Stimulated activated naive CD8-positive, alpha-beta T cell treated with anti-CD3 and anti-CD28 coated beads, Interleukin-15, amount 100 ng/mL, for 72 hours (primary cell): ENCODE measurements at regions not wholly inside any gene's neighbourhood (a gene's known extent, or its start where the extent isn't known, plus 50 kb on each side); places are given as distances from the start of the nearest gene placed in this dataset.
A peak's percentile ranks its signal among the peaks of the same experiment; 100 is the strongest.

Experiments used
- ATAC-seq: fragments of 150-1000 bp; cut with Tn5 transposase; 2 replicates; pipeline ENCODE4 v1.10.0; 2021; ENCODE audit warnings: mild to moderate bottlenecking, moderate library complexity
- DNase-seq, 2 donors: peaks; one replicate each; pipeline ENCODE4 v3.0.0; 2021 to 2022
- H3K27ac Mint-ChIP-seq, 2 donors: one replicate each; pipeline ENCODE4 v1.8.0; 2022; ENCODE audit warnings: mild to moderate bottlenecking in 2 of 2, mixed read lengths in 2 of 2, moderate library complexity in 2 of 2
- H3K27me3 Mint-ChIP-seq: one replicate; pipeline ENCODE4 v1.8.0; 2022; ENCODE audit warnings: mixed read lengths
- H3K4me1 Mint-ChIP-seq: one replicate; pipeline ENCODE4 v1.8.0; 2022; ENCODE audit warnings: mild to moderate bottlenecking, mixed read lengths
- H3K4me3 Mint-ChIP-seq, 2 donors: one replicate each; pipeline ENCODE4 v1.8.0; 2022; ENCODE audit warnings: mild to moderate bottlenecking in 2 of 2, mixed read lengths in 2 of 2, moderate library complexity in 1 of 2
- H3K9me3 Mint-ChIP-seq, 2 donors: one replicate each; pipeline ENCODE4 v1.8.0; 2022; ENCODE audit warnings: mixed read lengths in 2 of 2

DNA sequence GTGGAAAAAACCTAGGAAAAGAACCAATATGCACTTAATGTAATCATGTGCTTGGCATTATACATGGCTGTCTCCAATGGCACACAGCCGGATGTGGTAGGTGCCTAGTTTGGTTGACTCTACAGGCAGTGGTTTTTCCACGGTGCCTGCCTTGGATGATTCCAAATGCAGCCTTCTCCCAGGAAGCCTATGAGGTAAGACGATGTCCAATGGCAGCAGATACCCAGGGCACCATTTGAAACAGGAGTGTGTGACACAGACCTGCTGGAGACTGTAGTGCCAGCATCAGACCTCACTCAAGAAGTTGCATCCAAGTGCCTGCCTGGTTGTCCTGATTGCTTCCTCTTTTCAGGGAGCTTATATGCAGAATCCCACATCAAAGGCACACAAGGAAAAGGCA is 88.0 kb upstream of the VASH1 start:
- Mint-ChIP-seq H3K4me1 (no peaks in the 10 kb centered on the region), H3K9me3 (no peaks in the 10 kb centered on the region), H3K27me3 (peaks cover 22% of the 10 kb centered on the region), H3K4me3 (no peak overlapping the region), H3K27ac (no peak overlapping the region)
- DNase-seq (no peak), ATAC-seq (no peak)

DNA sequence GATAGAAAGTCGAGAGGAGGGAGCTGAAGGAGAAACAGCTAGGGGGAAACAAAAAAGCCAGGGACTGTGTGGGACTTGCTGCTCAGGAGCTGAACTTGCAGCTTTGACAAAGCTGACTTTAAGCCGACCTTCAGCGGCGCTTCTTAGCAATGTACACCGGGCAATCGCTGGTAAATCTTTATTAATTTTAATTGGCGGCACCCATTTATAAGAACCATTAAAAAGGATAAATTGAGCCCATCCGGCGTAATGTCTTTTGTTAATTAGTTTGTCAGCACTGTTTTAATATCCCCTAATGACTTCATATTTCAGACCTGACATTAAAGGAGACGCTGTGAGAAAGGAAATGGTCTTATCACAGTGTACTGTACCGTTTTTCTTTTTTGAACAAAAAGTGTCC is 86.2 kb upstream of the VASH1 start:
- no peak for ATAC-seq

GRCh38 chr14:76676539-76676938 is 84.7 kb upstream of the VASH1 start:
- Mint-ChIP-seq H3K9me3 (peaks cover 5 to 13% of the 10 kb centered on the region in 2 donors), H3K4me3 (no peak overlapping the region), H3K27me3 (peaks cover 22% of the 10 kb centered on the region), H3K27ac (no peak overlapping the region), H3K4me1 (no peaks in the 10 kb centered on the region)
- DNase-seq (no peak), ATAC-seq (no peak)

More for the DNA sequence above, 86.2 kb upstream of the VASH1 start:
- Mint-ChIP-seq H3K27me3 (peaks cover 22% of the 10 kb centered on the region), H3K27ac (no peak overlapping the region), H3K4me3 (no peak overlapping the region), H3K9me3 (peaks cover 0 to 2% of the 10 kb centered on the region in 2 donors), H3K4me1 (no peaks in the 10 kb centered on the region)
- no peak for DNase-seq

DNA sequence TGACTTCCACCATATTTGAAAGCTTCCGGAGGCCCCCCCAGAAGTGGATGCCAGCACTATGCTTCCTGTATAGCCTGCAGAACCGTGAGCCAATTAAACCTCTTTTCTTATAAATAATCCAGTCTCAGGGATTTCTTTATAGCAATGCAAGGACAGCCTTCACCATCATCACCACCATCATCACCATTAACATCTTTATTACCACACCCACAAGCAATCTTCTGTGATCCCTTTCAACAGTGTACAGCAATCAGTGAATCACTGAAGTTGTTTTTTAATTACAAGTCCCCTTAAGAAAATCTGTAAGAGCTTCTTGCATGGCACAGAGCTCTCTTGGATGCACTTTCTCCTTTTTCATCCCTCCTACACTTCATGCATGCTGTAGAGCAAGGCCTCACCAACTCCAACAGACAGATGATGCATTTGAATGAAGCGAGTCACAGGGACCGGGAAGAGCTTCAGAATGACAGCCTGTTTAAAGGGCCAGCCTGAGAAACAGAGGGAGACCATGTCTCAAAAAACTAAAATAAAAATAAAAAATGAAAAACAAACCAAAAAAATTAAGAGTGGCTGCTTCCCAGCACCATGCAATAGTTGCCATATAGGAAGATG is 83.6 kb upstream of the VASH1 start:
- ATAC-seq (no peak), DNase-seq (no peak)
- no peaks in the 10 kb centered on the region for H3K4me1 Mint-ChIP-seq
- H3K27me3 Mint-ChIP-seq: peaks cover 22% of the 10 kb centered on the region
- no peak overlapping the region for H3K27ac Mint-ChIP-seq
- peaks cover 6 to 16% of the 10 kb centered on the region in 2 donors for H3K9me3 Mint-ChIP-seq
- H3K4me3 Mint-ChIP-seq: no peak overlapping the region

DNA sequence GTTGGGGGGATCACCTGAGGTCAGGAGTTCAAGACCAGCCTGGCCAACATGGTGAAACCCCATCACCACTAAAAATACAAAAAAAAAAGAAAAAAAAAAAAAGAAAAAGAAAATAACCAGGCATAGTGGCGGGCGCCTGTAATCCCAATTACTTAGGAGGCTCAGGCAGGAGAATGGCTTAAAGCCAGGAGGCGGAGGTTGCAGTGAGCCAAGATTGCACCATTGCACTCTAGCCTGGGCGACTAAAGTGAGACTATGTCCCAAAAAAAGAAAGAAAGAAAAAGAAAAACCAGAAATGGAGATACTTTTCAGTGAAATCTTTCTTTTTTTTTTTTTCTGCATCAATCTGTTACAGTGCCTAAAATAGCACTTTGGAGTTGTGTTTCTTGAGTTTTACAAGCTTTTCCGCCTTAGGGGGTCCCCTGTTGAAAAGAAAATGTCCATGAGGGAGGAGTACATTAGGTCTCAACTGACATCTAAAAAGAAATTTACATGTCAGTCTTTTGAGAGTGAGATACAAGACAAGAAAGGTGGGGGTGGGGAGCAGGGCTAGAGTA is 82.9 kb upstream of the VASH1 start:
- Mint-ChIP-seq H3K9me3 (peaks cover 12 to 23% of the 10 kb centered on the region in 2 donors), H3K4me1 (no peaks in the 10 kb centered on the region), H3K4me3 (no peak overlapping the region), H3K27me3 (peaks cover 22% of the 10 kb centered on the region), H3K27ac (no peak overlapping the region)
- ATAC-seq (no peak), DNase-seq (no peak)

DNA sequence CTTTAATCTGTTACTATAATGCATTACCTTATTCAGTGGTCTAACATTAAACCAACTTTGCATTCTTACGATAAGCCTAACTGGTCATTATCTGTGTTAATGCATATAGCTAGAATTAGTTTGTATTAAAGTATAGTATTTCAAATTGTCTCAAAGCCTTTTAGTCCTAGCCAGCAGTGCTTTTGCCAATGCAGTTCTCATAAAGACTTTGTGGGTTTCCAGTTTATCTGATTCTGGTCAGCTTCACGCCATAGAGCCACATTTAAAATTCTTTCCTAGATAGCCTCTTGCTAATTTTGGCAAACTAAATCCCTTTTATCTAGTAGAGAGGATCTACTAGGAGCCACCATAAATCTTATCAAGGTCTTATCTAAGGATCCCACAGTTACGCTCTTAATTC is 78.9 kb upstream of the VASH1 start:
- ATAC-seq: no peak
- no peak for DNase-seq
- peaks cover 12 to 23% of the 10 kb centered on the region in 2 donors for H3K9me3 Mint-ChIP-seq
- no peaks in the 10 kb centered on the region for H3K4me1 Mint-ChIP-seq
- H3K27me3 Mint-ChIP-seq: peaks cover 25% of the 10 kb centered on the region
- no peak overlapping the region for H3K4me3 Mint-ChIP-seq
- no peak overlapping the region for H3K27ac Mint-ChIP-seq

GRCh38 chr14:76686646-76687045 is 74.6 kb upstream of the VASH1 start:
- peaks cover 28% of the 10 kb centered on the region for H3K27me3 Mint-ChIP-seq
- DNase-seq (no peak), ATAC-seq (no peak)
- no peaks in the 10 kb centered on the region for H3K4me1 Mint-ChIP-seq
- H3K4me3 Mint-ChIP-seq: no peak overlapping the region
- H3K27ac Mint-ChIP-seq: no peak overlapping the region
- H3K9me3 Mint-ChIP-seq: peaks cover 14 to 19% of the 10 kb centered on the region in 2 donors

- Mint-ChIP-seq H3K4me1 (no peaks in the 10 kb centered on the region), H3K27ac (no peak overlapping the region), H3K27me3 (peaks cover 28% of the 10 kb centered on the region), H3K4me3 (no peak overlapping the region), H3K9me3 (peaks cover 10 to 14% of the 10 kb centered on the region in 2 donors)
- ATAC-seq (no peak), DNase-seq (no peak)
Measured at GRCh38 chr14:76687611-76688382, 73.5 kb upstream of the VASH1 start.

DNA sequence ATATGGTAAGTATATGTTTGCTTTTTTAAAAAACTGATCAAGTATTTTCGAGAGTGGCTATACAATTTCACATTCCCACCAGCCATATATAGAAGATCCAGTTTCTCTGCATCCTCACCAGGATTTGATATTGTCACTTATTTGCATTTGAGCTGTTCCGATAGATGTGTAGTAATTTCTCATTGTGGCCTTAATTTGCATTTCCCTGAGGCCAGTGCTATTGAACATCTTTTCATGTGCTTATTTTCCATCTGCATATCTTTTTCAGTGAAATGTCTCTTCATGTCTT is 72.9 kb upstream of the VASH1 start:
- DNase-seq: no peak
- ATAC-seq: no peak
- no peak overlapping the region for H3K4me3 Mint-ChIP-seq

GRCh38 chr14:76690502-76691105 is 70.7 kb upstream of the VASH1 start:
- H3K27me3 Mint-ChIP-seq: peaks cover 17% of the 10 kb centered on the region
- peaks cover 7 to 9% of the 10 kb centered on the region in 2 donors for H3K9me3 Mint-ChIP-seq
- H3K4me3 Mint-ChIP-seq: no peak overlapping the region
- no peak for DNase-seq
- H3K27ac Mint-ChIP-seq: no peak overlapping the region
- no peak for ATAC-seq
- H3K4me1 Mint-ChIP-seq: no peaks in the 10 kb centered on the region

More for the DNA sequence above, 72.9 kb upstream of the VASH1 start:
- peaks cover 28% of the 10 kb centered on the region for H3K27me3 Mint-ChIP-seq
- peaks cover 7 to 9% of the 10 kb centered on the region in 2 donors for H3K9me3 Mint-ChIP-seq
- H3K27ac Mint-ChIP-seq: no peak overlapping the region
- no peaks in the 10 kb centered on the region for H3K4me1 Mint-ChIP-seq

- DNase-seq: no peak
- no peak for ATAC-seq
- no peaks in the 10 kb centered on the region for H3K27me3 Mint-ChIP-seq
- H3K4me1 Mint-ChIP-seq: no peaks in the 10 kb centered on the region
- H3K4me3 Mint-ChIP-seq: no peak overlapping the region
- no peaks in the 10 kb centered on the region for H3K9me3 Mint-ChIP-seq
- no peak overlapping the region for H3K27ac Mint-ChIP-seq
Measured at GRCh38 chr14:76694106-76694505, 67.2 kb upstream of the VASH1 start.

DNA sequence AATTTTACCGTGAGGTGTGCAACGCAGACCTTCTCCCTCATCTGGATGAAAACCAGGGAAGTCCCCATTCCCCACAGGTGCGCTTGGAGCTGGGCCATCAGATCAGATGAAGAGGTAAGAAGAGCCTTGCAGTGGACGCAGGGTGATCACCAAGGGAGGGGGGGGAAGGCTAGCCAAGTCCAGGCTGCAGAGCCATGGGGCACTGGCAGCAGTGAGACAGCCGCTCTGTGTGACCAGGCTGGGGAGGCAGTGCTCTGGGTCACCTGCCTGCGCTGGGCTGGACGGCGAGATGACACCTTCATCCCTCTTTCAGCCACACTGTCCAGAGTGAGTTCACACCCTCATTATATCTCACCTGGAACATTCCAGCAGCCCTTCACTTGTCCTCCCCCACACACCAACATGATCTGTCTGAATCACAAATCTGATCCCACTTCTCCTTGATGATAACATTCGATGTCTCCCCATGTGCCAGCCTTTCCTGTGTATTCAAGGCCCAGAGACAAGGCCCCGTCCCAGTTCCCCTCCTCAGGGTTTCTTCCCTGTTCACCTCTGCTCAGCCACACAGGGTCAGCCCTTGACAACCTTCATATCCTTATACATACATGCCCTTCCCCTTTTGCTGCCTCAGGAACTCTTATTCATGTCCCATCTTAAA is 65.9 kb upstream of the VASH1 start:
- no peaks in the 10 kb centered on the region for H3K4me1 Mint-ChIP-seq
- H3K4me3 Mint-ChIP-seq: no peak overlapping the region
- no peak for ATAC-seq
- no peak for DNase-seq
- H3K27me3 Mint-ChIP-seq: no peaks in the 10 kb centered on the region
- no peak overlapping the region for H3K27ac Mint-ChIP-seq
- no peaks in the 10 kb centered on the region for H3K9me3 Mint-ChIP-seq

DNA sequence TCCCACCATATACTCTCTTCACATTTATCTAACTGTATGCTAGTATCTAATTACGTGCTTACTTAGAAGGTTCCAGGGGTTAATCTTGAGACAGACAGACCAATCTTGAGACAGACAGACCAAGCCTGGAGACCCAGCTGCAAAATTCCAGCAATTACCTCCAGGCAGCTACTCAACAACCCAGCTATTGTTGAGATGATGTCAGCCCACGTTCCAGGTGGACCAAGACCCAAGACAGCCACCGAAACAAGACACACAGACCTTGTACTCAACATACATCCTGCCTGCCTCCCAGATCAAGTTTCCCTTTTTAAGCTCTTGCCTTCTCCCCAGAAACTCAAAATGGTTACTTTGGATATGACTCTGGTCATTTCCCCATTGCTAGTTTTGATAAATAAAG is 64.9 kb upstream of the VASH1 start:
- H3K27ac Mint-ChIP-seq: peak overlapping the region in 1 of 2 donors; percentile 19
- DNase-seq (no peak), ATAC-seq (no peak)
- no peaks in the 10 kb centered on the region for H3K27me3 Mint-ChIP-seq
- no peaks in the 10 kb centered on the region for H3K4me1 Mint-ChIP-seq
- no peaks in the 10 kb centered on the region for H3K9me3 Mint-ChIP-seq
- no peak overlapping the region for H3K4me3 Mint-ChIP-seq

- H3K4me1 Mint-ChIP-seq: no peaks in the 10 kb centered on the region
- H3K4me3 Mint-ChIP-seq: no peak overlapping the region
Measured at GRCh38 chr14:76696791-76697190, 64.5 kb upstream of the VASH1 start.

GRCh38 chr14:76697246-76697905 is 63.9 kb upstream of the VASH1 start:
- DNase-seq (no peak), ATAC-seq (no peak)
- Mint-ChIP-seq H3K9me3 (no peaks in the 10 kb centered on the region), H3K4me3 (no peak overlapping the region), H3K4me1 (no peaks in the 10 kb centered on the region), H3K27ac (no peak overlapping the region), H3K27me3 (no peaks in the 10 kb centered on the region)

More at GRCh38 chr14:76696791-76697190, 64.5 kb upstream of the VASH1 start:
- Mint-ChIP-seq H3K27me3 (no peaks in the 10 kb centered on the region), H3K9me3 (no peaks in the 10 kb centered on the region), H3K27ac (no peak overlapping the region)
- ATAC-seq: no peak
- no peak for DNase-seq
